HG03378 (cell line): ENCODE measurements at regions not wholly inside any gene's neighbourhood (a gene's known extent, or its start where the extent isn't known, plus 50 kb on each side); places are given as distances from the start of the nearest gene placed in this dataset.

Experiments
- ATAC-seq: cut with Tn5 transposase; IDR thresholded peaks from one replicate; pipeline ENCODE4 v1.9.1; 2021; ENCODE audit warnings: mild to moderate bottlenecking, moderate library complexity; ENCODE audit not compliant: unreplicated experiment

DNA sequence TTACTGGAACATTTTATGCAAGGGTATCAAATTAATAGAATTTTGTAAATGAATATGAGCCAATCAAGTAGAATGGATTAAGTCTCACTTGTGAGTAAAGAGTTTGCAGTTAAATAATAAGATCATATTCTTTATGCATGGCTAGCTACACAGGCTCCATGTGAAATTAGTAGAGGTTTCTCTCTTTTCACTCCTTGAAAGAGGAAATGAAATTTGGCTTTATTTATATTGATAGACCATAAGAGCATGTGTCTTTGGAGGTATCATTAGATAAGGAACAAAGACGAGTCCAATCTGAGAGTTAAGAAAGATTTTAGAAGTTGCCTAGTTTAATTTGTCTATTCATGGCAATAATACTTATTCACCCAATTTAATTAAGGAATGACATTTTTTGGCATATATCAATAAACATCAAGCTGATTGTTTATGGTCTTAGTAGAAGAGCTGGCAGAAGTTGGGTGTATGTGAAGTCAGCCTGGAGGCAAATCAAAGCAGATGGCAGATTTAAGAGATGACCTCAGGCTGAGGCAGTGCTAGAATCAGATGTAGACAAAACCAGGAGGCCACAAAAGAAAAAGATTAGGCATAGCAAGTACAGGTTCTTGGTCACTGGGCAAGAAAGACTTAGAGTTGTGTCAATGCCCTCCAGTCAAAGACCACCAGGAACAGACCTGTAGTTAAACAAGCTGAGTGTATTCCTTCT lies 406.5 kb upstream of the ARHGEF26 start:
- no peak for ATAC-seq

DNA sequence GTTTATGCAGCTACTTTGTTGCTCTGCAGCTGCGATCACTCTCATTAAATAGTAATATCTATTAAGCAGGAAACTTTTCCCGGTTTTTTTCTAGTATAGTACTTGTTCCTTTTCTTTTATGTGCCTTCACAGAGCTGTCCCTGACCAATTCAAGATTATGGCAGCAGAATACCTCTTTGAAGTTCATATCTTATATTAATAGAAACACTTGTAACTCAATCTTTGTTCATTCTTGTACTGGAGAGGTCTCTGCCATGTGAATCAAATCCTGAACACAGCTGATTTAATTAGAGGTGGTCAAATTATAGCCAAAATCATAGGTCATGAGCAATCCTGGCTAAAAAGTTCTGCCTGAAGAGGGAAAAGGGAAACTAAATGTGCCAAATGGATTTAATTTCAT lies 399.0 kb upstream of the ARHGEF26 start:
- no peak for ATAC-seq

DNA sequence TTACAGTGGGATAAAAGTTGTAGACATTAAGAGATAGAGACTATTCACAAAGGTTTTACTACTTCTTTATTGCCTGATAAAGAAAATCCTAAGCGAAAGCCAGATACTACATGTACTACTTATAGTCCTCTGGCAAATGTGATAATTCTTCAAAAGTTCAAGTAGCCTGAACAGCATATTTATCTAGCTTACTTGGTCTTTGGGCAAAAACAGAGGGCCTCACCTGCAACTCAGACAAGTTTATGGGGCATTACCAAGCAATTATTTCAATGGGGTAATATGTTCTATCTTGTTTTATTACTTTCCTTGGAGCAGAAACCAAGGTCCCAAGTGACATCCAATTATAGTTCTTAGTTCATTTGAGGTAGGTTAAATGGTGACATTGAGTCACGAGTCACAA lies 390.1 kb upstream of the ARHGEF26 start:
- ATAC-seq = no peak

DNA sequence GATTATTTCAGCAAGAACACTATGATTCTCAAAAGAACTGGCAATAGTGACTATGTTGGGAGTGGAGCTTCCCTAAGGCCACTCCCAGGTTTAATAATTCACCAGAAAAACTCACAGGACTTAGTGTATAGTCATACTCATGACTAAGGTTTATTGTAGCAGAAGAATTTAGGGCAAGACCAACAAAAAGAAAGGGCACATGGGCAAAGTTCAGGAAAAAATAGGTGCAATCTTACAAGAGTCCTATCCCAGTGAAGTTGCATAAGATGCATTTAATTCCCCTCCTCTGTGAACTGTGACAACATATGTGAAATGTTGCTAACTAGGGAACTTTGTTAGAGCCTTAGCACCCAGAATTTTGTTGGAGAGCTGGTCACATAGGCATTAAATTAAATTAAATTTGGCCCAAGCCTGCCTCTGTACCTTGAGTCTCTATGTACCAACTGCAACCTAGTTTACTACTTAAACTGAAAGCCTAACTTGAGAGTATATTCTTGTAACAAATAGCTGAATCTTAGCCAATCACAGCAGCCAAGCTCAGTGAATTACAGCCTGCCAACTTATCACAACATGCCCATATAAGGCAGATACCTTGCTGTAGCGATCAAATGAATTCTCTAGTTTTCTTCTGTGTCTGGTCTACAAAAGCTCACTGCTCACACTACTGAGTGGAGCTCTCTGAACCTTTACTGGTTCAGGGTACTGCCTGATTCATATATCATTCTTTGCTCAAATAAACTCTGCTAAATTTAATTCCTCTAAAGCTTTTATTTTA lies 386.2 kb upstream of the ARHGEF26 start:
- no peak for ATAC-seq

DNA sequence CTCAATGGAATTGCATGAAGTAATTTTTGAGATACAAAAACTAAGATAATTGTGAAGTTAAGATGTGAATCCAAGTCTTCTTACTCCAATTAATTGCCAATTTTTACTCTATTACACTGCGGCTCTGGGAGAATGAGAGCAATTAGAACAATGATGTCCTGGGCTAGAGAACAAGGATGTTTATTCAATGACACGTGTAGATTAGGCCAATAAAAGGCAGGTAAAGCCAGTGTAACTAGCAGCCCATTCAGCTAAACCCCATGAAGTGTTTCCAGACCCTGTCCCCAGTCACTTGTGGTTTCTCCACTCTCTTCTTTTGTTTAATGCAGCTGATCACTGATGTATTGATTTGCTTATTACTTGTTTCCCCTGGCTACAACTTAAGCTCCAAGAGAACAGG lies 381.1 kb upstream of the ARHGEF26 start:
- no peak for ATAC-seq

- ATAC-seq = no peak
These were observed 376.3 kb upstream of the ARHGEF26 start for GRCh38 chr3:153744889-153745288.

DNA sequence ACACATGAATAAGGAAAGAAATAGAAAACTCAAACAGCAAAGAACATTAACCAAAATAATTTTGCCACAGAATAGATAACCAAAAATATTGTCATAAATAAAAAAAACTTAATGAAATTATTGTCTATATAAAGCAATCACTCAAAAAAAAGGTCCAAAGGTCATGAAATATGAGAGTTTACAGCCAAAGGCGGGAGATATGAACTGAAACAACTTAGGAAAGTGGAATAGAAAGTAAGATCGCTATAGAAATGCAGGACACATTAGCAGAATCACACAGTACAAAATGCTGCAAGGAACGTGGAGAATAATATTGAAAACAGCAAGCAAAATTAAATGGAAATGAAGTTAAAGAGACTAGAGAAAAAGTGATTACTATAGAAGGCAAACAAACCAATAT lies 375.0 kb upstream of the ARHGEF26 start:
- ATAC-seq = no peak

GRCh38 chr3:153749070-153749610 lies 372.1 kb upstream of the ARHGEF26 start:
- no peak for ATAC-seq

- ATAC-seq = no peak
These were observed 368.7 kb upstream of the ARHGEF26 start for GRCh38 chr3:153752405-153753027.

- no peak for ATAC-seq
These were observed 368.2 kb upstream of the ARHGEF26 start for GRCh38 chr3:153753035-153753434.

- ATAC-seq = no peak
These were observed 364.4 kb upstream of the ARHGEF26 start for GRCh38 chr3:153756816-153757215.

GRCh38 chr3:153757839-153758238 lies 363.4 kb upstream of the ARHGEF26 start:
- ATAC-seq = no peak

GRCh38 chr3:153760948-153761347 lies 360.2 kb upstream of the ARHGEF26 start:
- no peak for ATAC-seq

- ATAC-seq = no peak
These were observed 358.6 kb upstream of the ARHGEF26 start for GRCh38 chr3:153762411-153763235.

DNA sequence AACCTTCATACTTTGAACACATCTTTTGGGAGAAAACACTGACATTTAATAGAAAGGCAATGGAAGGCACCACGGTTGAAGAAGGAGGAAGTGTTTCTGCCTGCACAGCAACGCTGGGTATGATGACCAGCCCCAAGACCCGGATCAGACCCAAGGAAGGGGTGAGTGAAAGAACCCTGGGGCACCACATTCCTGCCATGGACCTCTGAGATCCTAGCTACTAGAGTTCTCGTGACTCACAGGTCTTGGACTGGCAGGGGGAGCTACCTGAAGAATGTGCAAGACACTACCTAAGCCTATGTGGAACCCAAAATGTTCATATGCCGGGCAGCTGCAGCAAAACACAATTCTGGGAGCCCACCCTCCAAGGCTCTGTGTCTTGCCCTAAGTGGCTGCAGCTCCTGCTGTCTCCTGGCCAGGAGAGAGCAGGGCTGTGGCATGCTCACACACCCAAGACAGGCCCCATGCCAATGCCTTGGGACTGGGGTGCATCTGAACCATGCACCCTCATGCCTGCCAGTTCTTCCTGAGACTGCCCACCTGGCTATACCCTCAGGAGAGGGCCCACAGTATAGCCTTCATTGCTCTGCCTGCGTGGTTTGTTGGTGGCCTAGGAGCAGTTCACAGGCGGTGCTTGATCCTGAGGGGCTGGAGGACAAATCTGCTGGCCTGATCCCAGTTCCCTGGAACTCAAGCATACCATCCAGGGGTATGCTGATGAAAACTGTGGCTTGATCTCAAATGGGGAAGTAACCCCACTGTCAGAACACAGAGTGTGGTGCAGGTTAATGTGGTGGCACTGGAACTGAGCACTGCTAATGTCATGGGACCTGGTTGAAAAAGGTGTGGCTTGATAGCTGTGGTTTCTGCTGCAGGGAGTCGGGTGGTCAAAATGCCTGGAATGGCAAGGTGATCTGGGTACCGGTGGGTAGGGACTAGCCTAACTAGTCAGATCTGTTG lies 353.3 kb upstream of the ARHGEF26 start:
- no peak for ATAC-seq

GRCh38 chr3:153768561-153769469 lies 352.4 kb upstream of the ARHGEF26 start:
- peak; percentile 95 for ATAC-seq

DNA sequence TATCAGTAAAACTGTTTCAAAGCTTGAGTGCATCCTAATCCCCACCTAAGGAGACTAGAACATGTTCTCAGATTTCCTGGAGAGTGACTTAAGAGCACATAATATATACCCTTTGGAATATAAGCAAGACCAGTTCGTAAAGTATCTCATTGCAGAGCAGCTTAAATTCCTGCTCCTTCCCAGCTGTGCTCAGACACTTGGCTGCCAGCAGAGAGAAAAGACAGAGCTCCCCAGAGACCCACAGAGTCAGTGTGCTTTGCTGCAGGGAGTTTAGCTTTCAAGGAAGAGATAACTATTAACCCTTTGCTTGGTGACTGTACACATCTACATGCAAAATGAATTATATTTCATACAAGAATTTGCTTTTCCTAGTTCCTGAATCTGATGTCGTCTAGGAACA lies 338.1 kb upstream of the ARHGEF26 start:
- no peak for ATAC-seq

GRCh38 chr3:153783741-153784480 lies 337.3 kb upstream of the ARHGEF26 start:
- no peak for ATAC-seq
